HEK293 (cell line): ENCODE measurements at regions not wholly inside any gene's neighbourhood (a gene's known extent, or its start where the extent isn't known, plus 50 kb on each side); places are given as distances from the start of the nearest gene placed in this dataset.

Experiments
- CTCF ChIA-PET: fragments of 350-600 bp; formaldehyde crosslinking; extraction: SDS; loops from one replicate; lab custom pipeline; 2021; ENCODE audit warnings: antibody characterized with exemption; lab: Yijun Ruan, JAX
- POLR2A ChIA-PET: fragments of 300-600 bp; formaldehyde crosslinking; extraction: SDS; loops from one replicate; lab custom pipeline; 2020; ENCODE audit warnings: antibody characterized with exemption, inconsistent platforms; lab: Yijun Ruan, JAX
- H3K27ac ChIP-seq: fragments of 200-500 bp; sonication (Bioruptor generic); 2 replicates; pipeline ENCODE4 v1.5.1; 2014; ENCODE audit warnings: low read depth, low read length, control low read depth, inconsistent platforms; ENCODE audit errors: extremely low read depth
- H3K36me3 ChIP-seq, 2 experiments: fragments of 200-500 bp in 1 of 2; sonication (Bioruptor generic) in 1 of 2; 1 replicate in 1 of 2; 2 replicates in 1 of 2; pipeline ENCODE4 v1.5.1; 2014 to 2017; ENCODE audit warnings: inconsistent platforms in 2 of 2, low read length in 2 of 2; ENCODE audit not compliant: control insufficient read depth in 2 of 2, insufficient read depth in 1 of 2
- H3K4me1 ChIP-seq: fragments of 200-500 bp; sonication (Bioruptor generic); 2 replicates; pipeline ENCODE4 v1.5.1; 2014; ENCODE audit warnings: mild to moderate bottlenecking, low read length, inconsistent platforms; ENCODE audit not compliant: control insufficient read depth, insufficient read depth
- H3K4me3 ChIP-seq: 2 replicates; pipeline ENCODE4 v1.5.1; 2011; ENCODE audit warnings: low read depth, mild to moderate bottlenecking, control low read depth, low read length, moderate library complexity
- H3K9me3 ChIP-seq: fragments of 200-500 bp; sonication (Bioruptor generic); 2 replicates; pipeline ENCODE4 v1.5.1; 2014; ENCODE audit warnings: low read depth, low read length, inconsistent platforms; ENCODE audit not compliant: control insufficient read depth, insufficient read depth
- KLF1 ChIP-seq: fragments of 450-650 bp; formaldehyde crosslinking; IDR thresholded peaks from 2 replicates; pipeline ENCODE4 v1.5.1; 2016; ENCODE audit warnings: missing biosample characterization, missing genetic modification characterization
- MZF1 ChIP-seq: fragments of 450-650 bp; formaldehyde crosslinking; IDR thresholded peaks from 2 replicates; pipeline ENCODE4 v1.5.1; 2017; ENCODE audit warnings: missing biosample characterization, missing genetic modification characterization, borderline replicate concordance
- SP2 ChIP-seq: fragments of 450-650 bp; formaldehyde crosslinking; IDR thresholded peaks from 2 replicates; pipeline ENCODE4 v1.5.1; 2016; ENCODE audit warnings: missing biosample characterization, missing genetic modification characterization
- YY2 ChIP-seq: fragments of 450-650 bp; formaldehyde crosslinking; IDR thresholded peaks from 2 replicates; pipeline ENCODE4 v1.5.1; 2016; ENCODE audit warnings: missing biosample characterization, missing genetic modification characterization
- ZBTB48 ChIP-seq: fragments of 450-650 bp; formaldehyde crosslinking; IDR thresholded peaks from 2 replicates; pipeline ENCODE4 v1.5.1; 2016; ENCODE audit warnings: missing biosample characterization, missing genetic modification characterization
- ZBTB7A ChIP-seq: fragments of 450-650 bp; formaldehyde crosslinking; IDR thresholded peaks from 2 replicates; pipeline ENCODE4 v1.5.1; 2016; ENCODE audit warnings: low read depth, missing biosample characterization, missing genetic modification characterization
- ZFHX2 ChIP-seq: fragments of 450-650 bp; formaldehyde crosslinking; conservative IDR thresholded peaks from 2 replicates; pipeline ENCODE4 v1.5.1; 2016; ENCODE audit warnings: missing biosample characterization, missing genetic modification characterization
- ZFP69B ChIP-seq: fragments of 450-650 bp; formaldehyde crosslinking; IDR thresholded peaks from 2 replicates; pipeline ENCODE4 v1.5.1; 2016; ENCODE audit warnings: missing biosample characterization, missing genetic modification characterization
- ZNF10 ChIP-seq: fragments of 450-650 bp; formaldehyde crosslinking; IDR thresholded peaks from 2 replicates; pipeline ENCODE4 v1.5.1; 2017; ENCODE audit warnings: missing biosample characterization, missing genetic modification characterization
- ZNF121 ChIP-seq: fragments of 450-650 bp; formaldehyde crosslinking; IDR thresholded peaks from 2 replicates; pipeline ENCODE4 v1.5.1; 2016; ENCODE audit warnings: missing biosample characterization, missing genetic modification characterization
- ZNF155 ChIP-seq: fragments of 450-650 bp; formaldehyde crosslinking; IDR thresholded peaks from 2 replicates; pipeline ENCODE4 v1.5.1; 2016; ENCODE audit warnings: missing biosample characterization, missing genetic modification characterization
- ZNF169 ChIP-seq: fragments of 450-650 bp; formaldehyde crosslinking; IDR thresholded peaks from 2 replicates; pipeline ENCODE4 v1.5.1; 2016; ENCODE audit warnings: missing biosample characterization, missing genetic modification characterization
- ZNF311 ChIP-seq: fragments of 450-650 bp; formaldehyde crosslinking; IDR thresholded peaks from 2 replicates; pipeline ENCODE4 v1.5.1; 2017; ENCODE audit warnings: missing biosample characterization, missing genetic modification characterization, borderline replicate concordance
- ZNF398 ChIP-seq: fragments of 450-650 bp; formaldehyde crosslinking; IDR thresholded peaks from 2 replicates; pipeline ENCODE4 v1.5.1; 2017; ENCODE audit warnings: missing biosample characterization, missing genetic modification characterization
- ZNF473 ChIP-seq: fragments of 450-650 bp; formaldehyde crosslinking; IDR thresholded peaks from 2 replicates; pipeline ENCODE4 v1.5.1; 2017; ENCODE audit warnings: missing biosample characterization, missing genetic modification characterization
- ZNF510 ChIP-seq: fragments of 450-650 bp; formaldehyde crosslinking; IDR thresholded peaks from 2 replicates; pipeline ENCODE4 v1.5.1; 2018; ENCODE audit warnings: mild to moderate bottlenecking, missing genetic modification characterization, missing biosample characterization; ENCODE audit not compliant: insufficient replicate concordance
- ZNF596 ChIP-seq: fragments of 450-650 bp; IDR thresholded peaks from 2 replicates; pipeline ENCODE4 v1.5.0; 2018; ENCODE audit warnings: missing biosample characterization, mild to moderate bottlenecking, missing genetic modification characterization, moderate library complexity
- ZNF621 ChIP-seq: fragments of 450-650 bp; formaldehyde crosslinking; IDR thresholded peaks from 2 replicates; pipeline ENCODE4 v1.5.1; 2017; ENCODE audit warnings: missing biosample characterization, missing genetic modification characterization
- ZSCAN30 ChIP-seq: fragments of 450-650 bp; IDR thresholded peaks from 2 replicates; pipeline ENCODE4 v1.5.1; 2018; ENCODE audit warnings: missing biosample characterization, mild to moderate bottlenecking, missing genetic modification characterization, moderate library complexity
- TF ChIP-seq, protein P1 (sequence below): fragments of 450-650 bp; formaldehyde crosslinking; IDR thresholded peaks from 2 replicates; pipeline ENCODE4 v1.5.0; 2017; ENCODE audit warnings: missing biosample characterization, missing genetic modification characterization, borderline replicate concordance
- TF ChIP-seq, protein P2 (sequence below): fragments of 450-650 bp; formaldehyde crosslinking; IDR thresholded peaks from 2 replicates; pipeline ENCODE4 v1.5.1; 2017; ENCODE audit warnings: missing biosample characterization, missing genetic modification characterization
- TF ChIP-seq, protein P3 (sequence below): fragments of 450-650 bp; formaldehyde crosslinking; IDR thresholded peaks from 2 replicates; pipeline ENCODE4 v1.5.1; 2017; ENCODE audit warnings: missing biosample characterization, mild to moderate bottlenecking, missing genetic modification characterization, moderate library complexity
- TF ChIP-seq, protein P4 (sequence below): fragments of 450-650 bp; formaldehyde crosslinking; IDR thresholded peaks from 2 replicates; pipeline ENCODE4 v1.5.1; 2016; ENCODE audit warnings: missing biosample characterization, missing genetic modification characterization
- TF ChIP-seq, protein P5 (sequence below): fragments of 450-650 bp; IDR thresholded peaks from 2 replicates; pipeline ENCODE4 v1.5.1; 2018; ENCODE audit warnings: missing biosample characterization, missing genetic modification characterization

- TF ChIP-seq ZNF398 (tag by site-specific recombination) (no peak), ZNF155 (0 out of 2 replicates have a peak, but pooled peaks have one; percentile 46), MZF1 (no peak), ZNF169 (tag by site-specific recombination) (peak; percentile 71; the same call in 1 of the 2 replicates), YY2 (tag by site-specific recombination) (peak; percentile 39; the same call in 1 of the 2 replicates), KLF1 (tag by site-specific recombination) (no peak), ZNF121 (no peak), ZNF510 (tag by site-specific recombination) (no peak), ZBTB7A (tag by site-specific recombination) (0 out of 2 replicates have a peak, but pooled peaks have one; percentile 21), ZNF473 (tag by site-specific recombination) (0 out of 2 replicates have a peak, but pooled peaks have one; percentile 51), SP2 (tag by site-specific recombination) (no peak), ZFHX2 (tag by site-specific recombination) (no peak), ZNF10 (no peak), ZBTB48 (tag by site-specific recombination) (no peak; the same call in 1 of the 2 replicates), ZNF596 (no peak), ZFP69B (tag by site-specific recombination) (no peak)
- TF ChIP-seq, protein P1, sequence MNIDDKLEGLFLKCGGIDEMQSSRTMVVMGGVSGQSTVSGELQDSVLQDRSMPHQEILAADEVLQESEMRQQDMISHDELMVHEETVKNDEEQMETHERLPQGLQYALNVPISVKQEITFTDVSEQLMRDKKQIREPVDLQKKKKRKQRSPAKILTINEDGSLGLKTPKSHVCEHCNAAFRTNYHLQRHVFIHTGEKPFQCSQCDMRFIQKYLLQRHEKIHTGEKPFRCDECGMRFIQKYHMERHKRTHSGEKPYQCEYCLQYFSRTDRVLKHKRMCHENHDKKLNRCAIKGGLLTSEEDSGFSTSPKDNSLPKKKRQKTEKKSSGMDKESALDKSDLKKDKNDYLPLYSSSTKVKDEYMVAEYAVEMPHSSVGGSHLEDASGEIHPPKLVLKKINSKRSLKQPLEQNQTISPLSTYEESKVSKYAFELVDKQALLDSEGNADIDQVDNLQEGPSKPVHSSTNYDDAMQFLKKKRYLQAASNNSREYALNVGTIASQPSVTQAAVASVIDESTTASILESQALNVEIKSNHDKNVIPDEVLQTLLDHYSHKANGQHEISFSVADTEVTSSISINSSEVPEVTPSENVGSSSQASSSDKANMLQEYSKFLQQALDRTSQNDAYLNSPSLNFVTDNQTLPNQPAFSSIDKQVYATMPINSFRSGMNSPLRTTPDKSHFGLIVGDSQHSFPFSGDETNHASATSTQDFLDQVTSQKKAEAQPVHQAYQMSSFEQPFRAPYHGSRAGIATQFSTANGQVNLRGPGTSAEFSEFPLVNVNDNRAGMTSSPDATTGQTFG (tag by site-specific recombination): peak; percentile 62; the same call in 1 of the 2 replicates
- TF ChIP-seq, protein P2, sequence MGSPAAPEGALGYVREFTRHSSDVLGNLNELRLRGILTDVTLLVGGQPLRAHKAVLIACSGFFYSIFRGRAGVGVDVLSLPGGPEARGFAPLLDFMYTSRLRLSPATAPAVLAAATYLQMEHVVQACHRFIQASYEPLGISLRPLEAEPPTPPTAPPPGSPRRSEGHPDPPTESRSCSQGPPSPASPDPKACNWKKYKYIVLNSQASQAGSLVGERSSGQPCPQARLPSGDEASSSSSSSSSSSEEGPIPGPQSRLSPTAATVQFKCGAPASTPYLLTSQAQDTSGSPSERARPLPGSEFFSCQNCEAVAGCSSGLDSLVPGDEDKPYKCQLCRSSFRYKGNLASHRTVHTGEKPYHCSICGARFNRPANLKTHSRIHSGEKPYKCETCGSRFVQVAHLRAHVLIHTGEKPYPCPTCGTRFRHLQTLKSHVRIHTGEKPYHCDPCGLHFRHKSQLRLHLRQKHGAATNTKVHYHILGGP (tag by site-specific recombination): no peak
- TF ChIP-seq, protein P3, sequence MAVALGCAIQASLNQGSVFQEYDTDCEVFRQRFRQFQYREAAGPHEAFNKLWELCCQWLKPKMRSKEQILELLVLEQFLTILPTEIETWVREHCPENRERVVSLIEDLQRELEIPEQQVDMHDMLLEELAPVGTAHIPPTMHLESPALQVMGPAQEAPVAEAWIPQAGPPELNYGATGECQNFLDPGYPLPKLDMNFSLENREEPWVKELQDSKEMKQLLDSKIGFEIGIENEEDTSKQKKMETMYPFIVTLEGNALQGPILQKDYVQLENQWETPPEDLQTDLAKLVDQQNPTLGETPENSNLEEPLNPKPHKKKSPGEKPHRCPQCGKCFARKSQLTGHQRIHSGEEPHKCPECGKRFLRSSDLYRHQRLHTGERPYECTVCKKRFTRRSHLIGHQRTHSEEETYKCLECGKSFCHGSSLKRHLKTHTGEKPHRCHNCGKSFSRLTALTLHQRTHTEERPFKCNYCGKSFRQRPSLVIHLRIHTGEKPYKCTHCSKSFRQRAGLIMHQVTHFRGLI (tag by site-specific recombination): no peak
Observed at GRCh38 chr19:8910775-8911414, 78.7 kb downstream of the MBD3L1 start (continued).

- Histone ChIP-seq H3K9me3 (no peaks in the 10 kb centered on the region), H3K27ac (no peak overlapping the region), H3K4me1 (no peaks in the 10 kb centered on the region), H3K4me3 (no peak overlapping the region), H3K36me3 (no peaks in the 10 kb centered on the region)
- CTCF ChIA-PET: no interaction called here
- POLR2A ChIA-PET: no interaction called here
- TF ChIP-seq, protein P4, sequence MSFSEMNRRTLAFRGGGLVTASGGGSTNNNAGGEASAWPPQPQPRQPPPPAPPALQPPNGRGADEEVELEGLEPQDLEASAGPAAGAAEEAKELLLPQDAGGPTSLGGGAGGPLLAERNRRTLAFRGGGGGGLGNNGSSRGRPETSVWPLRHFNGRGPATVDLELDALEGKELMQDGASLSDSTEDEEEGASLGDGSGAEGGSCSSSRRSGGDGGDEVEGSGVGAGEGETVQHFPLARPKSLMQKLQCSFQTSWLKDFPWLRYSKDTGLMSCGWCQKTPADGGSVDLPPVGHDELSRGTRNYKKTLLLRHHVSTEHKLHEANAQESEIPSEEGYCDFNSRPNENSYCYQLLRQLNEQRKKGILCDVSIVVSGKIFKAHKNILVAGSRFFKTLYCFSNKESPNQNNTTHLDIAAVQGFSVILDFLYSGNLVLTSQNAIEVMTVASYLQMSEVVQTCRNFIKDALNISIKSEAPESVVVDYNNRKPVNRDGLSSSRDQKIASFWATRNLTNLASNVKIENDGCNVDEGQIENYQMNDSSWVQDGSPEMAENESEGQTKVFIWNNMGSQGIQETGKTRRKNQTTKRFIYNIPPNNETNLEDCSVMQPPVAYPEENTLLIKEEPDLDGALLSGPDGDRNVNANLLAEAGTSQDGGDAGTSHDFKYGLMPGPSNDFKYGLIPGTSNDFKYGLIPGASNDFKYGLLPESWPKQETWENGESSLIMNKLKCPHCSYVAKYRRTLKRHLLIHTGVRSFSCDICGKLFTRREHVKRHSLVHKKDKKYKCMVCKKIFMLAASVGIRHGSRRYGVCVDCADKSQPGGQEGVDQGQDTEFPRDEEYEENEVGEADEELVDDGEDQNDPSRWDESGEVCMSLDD: no peak
- TF ChIP-seq YY2 (tag by site-specific recombination): 0 out of 2 replicates have a peak, but pooled peaks have one; percentile 25
- peak; percentile 71; the same call in 1 of the 2 replicates for TF ChIP-seq ZNF621 (tag by site-specific recombination)
- TF ChIP-seq, protein P5, sequence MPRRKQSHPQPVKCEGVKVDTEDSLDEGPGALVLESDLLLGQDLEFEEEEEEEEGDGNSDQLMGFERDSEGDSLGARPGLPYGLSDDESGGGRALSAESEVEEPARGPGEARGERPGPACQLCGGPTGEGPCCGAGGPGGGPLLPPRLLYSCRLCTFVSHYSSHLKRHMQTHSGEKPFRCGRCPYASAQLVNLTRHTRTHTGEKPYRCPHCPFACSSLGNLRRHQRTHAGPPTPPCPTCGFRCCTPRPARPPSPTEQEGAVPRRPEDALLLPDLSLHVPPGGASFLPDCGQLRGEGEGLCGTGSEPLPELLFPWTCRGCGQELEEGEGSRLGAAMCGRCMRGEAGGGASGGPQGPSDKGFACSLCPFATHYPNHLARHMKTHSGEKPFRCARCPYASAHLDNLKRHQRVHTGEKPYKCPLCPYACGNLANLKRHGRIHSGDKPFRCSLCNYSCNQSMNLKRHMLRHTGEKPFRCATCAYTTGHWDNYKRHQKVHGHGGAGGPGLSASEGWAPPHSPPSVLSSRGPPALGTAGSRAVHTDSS (tag by site-specific recombination): peak; percentile 91
- TF ChIP-seq ZNF311: 0 out of 2 replicates have a peak, but pooled peaks have one; percentile 62
- no peak for TF ChIP-seq ZSCAN30 (tag by site-specific recombination)
Observed at GRCh38 chr19:8915997-8916396, 83.8 kb downstream of the MBD3L1 start.
